Urinary bladder (tissue), 3 donors: ENCODE measurements at regions not wholly inside any gene's neighbourhood (a gene's known extent, or its start where the extent isn't known, plus 50 kb on each side); places are given as distances from the start of the nearest gene placed in this dataset.
"Not testable (repeated sequence)": the region's sequence is repeated elsewhere in the genome, so short reads cannot be mapped to it uniquely, and the experiment has no call there.

Experiments
- DNase-seq: peaks from one replicate; pipeline ENCODE4 v3.0.0-alpha.2; 2015; ENCODE audit errors: extremely low spot score
- H3K27ac ChIP-seq: one replicate; pipeline ENCODE4 v1.5.1; 2013; ENCODE audit warnings: low read depth, mild to moderate bottlenecking, moderate library complexity
- H3K36me3 ChIP-seq: one replicate; pipeline ENCODE4 v1.6.1; 2013; ENCODE audit warnings: mild to moderate bottlenecking, moderate library complexity; ENCODE audit not compliant: insufficient read depth
- H3K4me1 ChIP-seq: one replicate; pipeline ENCODE4 v1.6.1; 2013; ENCODE audit warnings: mild to moderate bottlenecking, moderate library complexity; ENCODE audit not compliant: insufficient read depth
- H3K4me3 ChIP-seq: one replicate; pipeline ENCODE4 v1.5.1; 2013; ENCODE audit warnings: low read depth, low read length
- WGBS: extraction: QIAGEN DNeasy Blood & Tissue Kit; methylation state at CpG from one replicate; pipeline ENCODE4 v1.1.7; 2013; 5-methylcytosine and 5-hydroxymethylcytosine counted together
- donor health status: healthy with polysubstance abuse.
- donor health status: healthy.

- 93% methylated on average over 5 of the region's 5 CpGs for WGBS
- Histone ChIP-seq H3K4me3 (no peak overlapping the region), H3K4me1 (no peaks in the 10 kb centered on the region)
Observed at GRCh38 chr5:155127552-155127951, 114.0 kb downstream of the KIF4B start.

DNA sequence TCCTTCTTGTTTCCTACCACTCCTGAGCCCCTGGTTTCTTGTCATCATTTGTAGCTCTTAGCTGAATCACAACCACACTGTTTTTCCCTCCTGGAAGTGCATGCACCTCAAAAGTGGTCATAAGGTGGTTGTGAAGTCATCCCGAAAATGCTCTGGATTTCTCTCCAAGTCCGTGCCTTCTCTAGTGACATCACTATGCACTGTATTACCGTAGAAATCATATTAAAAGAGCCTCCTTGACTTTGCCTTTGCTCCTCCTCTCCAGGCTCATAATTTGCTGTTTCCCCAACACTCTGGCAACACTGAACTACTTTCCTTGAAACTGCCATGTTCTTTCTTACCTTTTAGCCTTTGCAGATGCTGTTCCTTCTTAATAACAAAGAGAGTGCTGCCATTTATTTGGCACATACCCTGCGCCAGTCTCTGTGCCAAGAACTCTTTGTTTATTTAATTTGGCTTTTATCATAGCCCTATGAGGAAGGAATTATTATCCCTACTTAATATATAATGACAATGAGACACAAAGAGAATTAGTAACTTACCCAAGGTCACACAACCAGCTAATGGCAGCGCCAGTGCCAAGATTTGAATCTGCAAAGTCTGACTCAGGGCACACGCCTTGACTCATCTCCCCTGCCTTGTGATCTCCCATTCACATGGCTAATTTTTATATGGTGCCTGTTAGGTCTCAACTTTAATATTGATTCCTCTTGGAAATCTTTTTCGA lies 115.4 kb downstream of the KIF4B start:
- Histone ChIP-seq H3K4me1 (no peaks in the 10 kb centered on the region), H3K4me3 (no peak overlapping the region), H3K27ac (no peak overlapping the region), H3K36me3 (no peaks in the 10 kb centered on the region)
- no peak for DNase-seq
- WGBS = 78% methylated on average over 7 of the region's 7 CpGs

More at GRCh38 chr5:155127552-155127951, 114.0 kb downstream of the KIF4B start:
- no peaks in the 10 kb centered on the region for H3K36me3 ChIP-seq
- no peak overlapping the region for H3K27ac ChIP-seq
- no peak for DNase-seq

DNA sequence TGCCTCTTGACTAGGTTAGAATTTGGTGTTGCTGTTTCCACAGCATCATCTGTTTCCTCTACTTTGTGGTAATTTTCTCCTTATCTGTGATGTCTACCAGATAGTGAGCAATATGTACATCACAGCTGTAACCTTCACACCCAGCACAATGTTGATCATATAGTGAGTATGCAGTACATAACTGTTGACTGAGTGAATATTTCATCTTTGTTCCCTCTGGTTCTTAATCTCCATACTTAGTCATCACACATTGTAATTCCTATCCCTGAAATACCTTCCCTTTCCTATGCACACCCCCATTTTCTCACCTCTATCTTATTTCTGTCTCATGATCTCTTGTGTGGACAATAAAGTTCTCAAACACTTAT lies 115.9 kb downstream of the KIF4B start:
- no peak for DNase-seq
- H3K4me1 ChIP-seq = no peaks in the 10 kb centered on the region
- no peak overlapping the region for H3K27ac ChIP-seq
- H3K36me3 ChIP-seq = no peaks in the 10 kb centered on the region
- no peak overlapping the region for H3K4me3 ChIP-seq

DNA sequence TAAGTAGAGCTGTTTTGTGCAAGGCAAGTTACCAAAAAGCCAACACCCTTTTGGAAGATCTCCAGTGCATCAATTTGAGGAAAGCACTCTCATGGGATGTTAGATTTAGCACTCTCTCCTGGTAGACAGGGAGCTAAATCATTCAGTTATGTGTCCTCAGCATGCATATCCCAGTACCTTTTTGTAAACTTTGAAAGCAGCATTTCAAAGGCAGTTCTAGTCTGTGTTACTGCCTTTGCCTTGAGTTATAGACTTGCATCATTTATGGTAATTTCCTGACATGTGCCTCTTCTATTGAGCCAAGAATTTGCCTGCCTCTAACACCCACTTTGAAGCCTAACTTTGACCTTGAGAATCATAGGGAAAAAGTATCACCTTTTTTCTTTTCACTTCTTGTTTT lies 120.6 kb downstream of the KIF4B start:
- Histone ChIP-seq H3K4me3 (no peak overlapping the region), H3K27ac (no peak overlapping the region), H3K4me1 (no peaks in the 10 kb centered on the region), H3K36me3 (no peaks in the 10 kb centered on the region)
- no peak for DNase-seq

GRCh38 chr5:155136216-155136850 lies 122.8 kb downstream of the KIF4B start:
- 50% methylated on average over 6 of the region's 6 CpGs for WGBS
- H3K27ac ChIP-seq = no peak overlapping the region
- no peak for DNase-seq
- no peaks in the 10 kb centered on the region for H3K4me1 ChIP-seq
- H3K36me3 ChIP-seq = no peaks in the 10 kb centered on the region
- H3K4me3 ChIP-seq = no peak overlapping the region

GRCh38 chr5:155137683-155138082 lies 124.1 kb downstream of the KIF4B start:
- 68% methylated on average over 3 of the region's 3 CpGs for WGBS
- no peak for DNase-seq
- Histone ChIP-seq H3K4me1 (no peaks in the 10 kb centered on the region), H3K36me3 (no peaks in the 10 kb centered on the region), H3K4me3 (no peak overlapping the region), H3K27ac (no peak overlapping the region)

DNA sequence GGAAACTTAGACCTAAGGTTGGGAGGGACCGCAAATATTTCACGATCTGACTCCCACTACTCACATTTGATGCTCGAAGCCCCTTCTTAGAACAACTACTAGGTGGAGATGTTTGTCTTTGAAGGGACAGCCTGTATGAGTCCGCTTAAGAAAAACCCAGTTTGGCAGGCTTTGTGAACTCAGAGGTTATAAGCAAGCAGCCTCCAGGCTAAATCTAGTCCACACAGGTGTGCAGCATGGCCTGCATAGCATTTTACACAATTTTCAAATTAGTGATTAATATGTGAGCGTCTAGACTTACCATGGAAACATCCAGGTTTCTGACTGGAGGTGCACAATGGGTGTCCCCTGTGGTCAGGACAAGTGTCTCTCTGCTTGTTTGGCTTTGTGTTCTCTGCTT lies 127.1 kb downstream of the KIF4B start:
- no peaks in the 10 kb centered on the region for H3K4me1 ChIP-seq
- 91% methylated on average over 5 of the region's 5 CpGs for WGBS
- no peaks in the 10 kb centered on the region for H3K36me3 ChIP-seq
- H3K27ac ChIP-seq = no peak overlapping the region
- no peak overlapping the region for H3K4me3 ChIP-seq
- no peak for DNase-seq

DNA sequence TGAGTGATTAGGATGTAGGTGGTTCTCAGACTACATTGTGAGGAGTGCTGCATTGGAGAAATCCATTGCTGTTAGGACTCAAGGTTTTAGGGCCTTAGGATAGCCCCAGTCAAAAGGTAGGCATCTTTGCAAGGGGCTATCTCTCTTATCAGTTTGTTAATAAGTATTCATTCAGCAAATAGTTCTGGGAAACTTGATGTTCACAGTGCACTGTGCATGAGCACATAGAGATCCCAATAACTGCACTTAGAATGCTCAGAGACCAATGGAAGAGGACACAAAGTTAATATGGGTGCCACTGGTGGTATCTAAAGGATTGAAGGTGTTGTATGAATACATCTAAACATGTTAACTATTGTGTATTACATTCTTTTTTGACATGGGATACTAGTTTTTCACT lies 131.4 kb downstream of the KIF4B start:
- DNase-seq = no peak
- Histone ChIP-seq H3K4me3 (no peak overlapping the region), H3K36me3 (no peaks in the 10 kb centered on the region), H3K27ac (no peak overlapping the region), H3K4me1 (no peaks in the 10 kb centered on the region)

GRCh38 chr5:155147222-155147621 lies 133.7 kb downstream of the KIF4B start:
- no peaks in the 10 kb centered on the region for H3K36me3 ChIP-seq
- DNase-seq = no peak
- no peak overlapping the region for H3K4me3 ChIP-seq
- WGBS = 53% methylated on average over 2 of the region's 2 CpGs
- H3K4me1 ChIP-seq = no peaks in the 10 kb centered on the region
- no peak overlapping the region for H3K27ac ChIP-seq

GRCh38 chr5:155148694-155149093 lies 135.1 kb downstream of the KIF4B start:
- Histone ChIP-seq H3K4me3 (no peak overlapping the region), H3K4me1 (no peaks in the 10 kb centered on the region), H3K27ac (no peak overlapping the region), H3K36me3 (no peaks in the 10 kb centered on the region)
- no peak for DNase-seq
- 77% methylated on average over 1 of the region's 1 CpG for WGBS

GRCh38 chr5:155150012-155150411 lies 136.5 kb downstream of the KIF4B start:
- Histone ChIP-seq H3K36me3 (no peaks in the 10 kb centered on the region), H3K4me3 (no peak overlapping the region), H3K4me1 (no peaks in the 10 kb centered on the region), H3K27ac (no peak overlapping the region)
- no peak for DNase-seq
- WGBS = 67% methylated on average over 4 of the region's 4 CpGs

GRCh38 chr5:155154973-155155372 lies 141.4 kb downstream of the KIF4B start:
- no peak for DNase-seq
- no peaks in the 10 kb centered on the region for H3K36me3 ChIP-seq
- H3K27ac ChIP-seq = no peak overlapping the region
- no peak overlapping the region for H3K4me3 ChIP-seq
- H3K4me1 ChIP-seq = no peaks in the 10 kb centered on the region

- H3K36me3 ChIP-seq, H3K27ac ChIP-seq, DNase-seq, H3K4me1 ChIP-seq, H3K4me3 ChIP-seq: not testable (repeated sequence)
- WGBS = 71% methylated on average over 7 of the region's 7 CpGs
Observed at GRCh38 chr5:155163084-155163483, 149.5 kb downstream of the KIF4B start.

- H3K27ac ChIP-seq = no peak overlapping the region
- DNase-seq = no peak
- no peak overlapping the region for H3K4me3 ChIP-seq
- no peaks in the 10 kb centered on the region for H3K36me3 ChIP-seq
- WGBS = 77% methylated on average over 3 of the region's 3 CpGs
- H3K4me1 ChIP-seq = no peaks in the 10 kb centered on the region
Observed at GRCh38 chr5:155167736-155168135, 154.2 kb downstream of the KIF4B start.

GRCh38 chr5:155181542-155181941 lies 168.0 kb downstream of the KIF4B start:
- Histone ChIP-seq H3K4me3 (no peak overlapping the region), H3K27ac (no peak overlapping the region), H3K36me3 (no peaks in the 10 kb centered on the region), H3K4me1 (no peaks in the 10 kb centered on the region)
- DNase-seq = no peak
- WGBS = 85% methylated on average over 1 of the region's 1 CpG
